ENCODE measurements at regions not wholly inside any gene's neighbourhood (a gene's known extent, or its start where the extent isn't known, plus 50 kb on each side); places are given as distances from the start of the nearest gene placed in this dataset.

GRCh38 chr15:46232471-46232870 is 597.6 kb downstream of the SQOR start:
- TF ChIP-seq CTCF (conservative IDR thresholded peaks at IDR 0.05 in 1 of 2, IDR thresholded peaks at IDR 0.05 in 1 of 2; ENCODE audit: extremely low read depth in 1 of 2, insufficient read depth in 1 of 2, low read depth in 1 of 2, low read length in 2 of 2) (no peak), EZH2 (IDR thresholded peaks at IDR 0.05; ENCODE audit: borderline replicate concordance, low read length) (no peak)
